ENCODE measurements at regions not wholly inside any gene's neighbourhood (a gene's known extent, or its start where the extent isn't known, plus 50 kb on each side); places are given as distances from the start of the nearest gene placed in this dataset.
A peak's percentile ranks its signal among the peaks of the same experiment; 100 is the strongest.

GRCh38 chr9:27747450-27747849 lies 174.2 kb upstream of the C9orf72 start:
- Histone ChIP-seq H3K36me3 (ENCODE audit: insufficient read depth, low read length) (no peaks in the 10 kb centered on the region), H3K9me3 (ENCODE audit: control insufficient read depth, insufficient read depth, low read length) (no peaks in the 10 kb centered on the region), H3K9ac (ENCODE audit: low read depth, low read length) (no peak overlapping the region), H3K4me1 (ENCODE audit: insufficient read depth, low read length) (peaks cover 45% of the 10 kb centered on the region)

- H3K4me1 ChIP-seq (ENCODE audit: insufficient read depth, low read length) = peaks cover 45% of the 10 kb centered on the region
- H3K9me3 ChIP-seq (ENCODE audit: control insufficient read depth, insufficient read depth, low read length) = no peaks in the 10 kb centered on the region
- no peaks in the 10 kb centered on the region for H3K36me3 ChIP-seq (ENCODE audit: insufficient read depth, low read length)
- no peak overlapping the region for H3K9ac ChIP-seq (ENCODE audit: low read depth, low read length)
These were observed 176.6 kb upstream of the C9orf72 start for GRCh38 chr9:27749838-27750237.

- Histone ChIP-seq H3K9me3 (ENCODE audit: control insufficient read depth, insufficient read depth, low read length) (no peaks in the 10 kb centered on the region), H3K9ac (ENCODE audit: low read depth, low read length) (no peak overlapping the region), H3K4me1 (ENCODE audit: insufficient read depth, low read length) (peaks cover 45% of the 10 kb centered on the region), H3K36me3 (ENCODE audit: insufficient read depth, low read length) (no peaks in the 10 kb centered on the region)
These were observed 177.3 kb upstream of the C9orf72 start for GRCh38 chr9:27750566-27750965.

GRCh38 chr9:27752069-27752468 lies 178.8 kb upstream of the C9orf72 start:
- H3K36me3 ChIP-seq (ENCODE audit: insufficient read depth, low read length) = no peaks in the 10 kb centered on the region
- no peaks in the 10 kb centered on the region for H3K9me3 ChIP-seq (ENCODE audit: control insufficient read depth, insufficient read depth, low read length)
- peaks cover 43% of the 10 kb centered on the region for H3K4me1 ChIP-seq (ENCODE audit: insufficient read depth, low read length)
- H3K9ac ChIP-seq (ENCODE audit: low read depth, low read length) = no peak overlapping the region

GRCh38 chr9:27755846-27756245 lies 182.6 kb upstream of the C9orf72 start:
- no peak overlapping the region for H3K9ac ChIP-seq (ENCODE audit: low read depth, low read length)
- peaks cover 19% of the 10 kb centered on the region; the same call in 1 of the 2 replicates for H3K4me1 ChIP-seq (ENCODE audit: insufficient read depth, low read length)
- no peaks in the 10 kb centered on the region for H3K36me3 ChIP-seq (ENCODE audit: insufficient read depth, low read length)
- no peaks in the 10 kb centered on the region for H3K9me3 ChIP-seq (ENCODE audit: control insufficient read depth, insufficient read depth, low read length)

GRCh38 chr9:27756418-27756817 lies 183.1 kb upstream of the C9orf72 start:
- no peaks in the 10 kb centered on the region for H3K36me3 ChIP-seq (ENCODE audit: insufficient read depth, low read length)
- H3K9me3 ChIP-seq (ENCODE audit: control insufficient read depth, insufficient read depth, low read length) = no peaks in the 10 kb centered on the region
- no peak overlapping the region for H3K9ac ChIP-seq (ENCODE audit: low read depth, low read length)
- peaks cover 16% of the 10 kb centered on the region; the same call in 1 of the 2 replicates for H3K4me1 ChIP-seq (ENCODE audit: insufficient read depth, low read length)

GRCh38 chr9:27763831-27764230 lies 190.6 kb upstream of the C9orf72 start:
- Histone ChIP-seq H3K9ac (ENCODE audit: low read depth, low read length) (no peak overlapping the region), H3K9me3 (ENCODE audit: control insufficient read depth, insufficient read depth, low read length) (peaks cover 3% of the 10 kb centered on the region; the same call in 1 of the 2 replicates)

GRCh38 chr9:27765266-27766072 lies 192.2 kb upstream of the C9orf72 start:
- Histone ChIP-seq H3K9me3 (ENCODE audit: control insufficient read depth, insufficient read depth, low read length) (peaks cover 3% of the 10 kb centered on the region; the same call in 1 of the 2 replicates), H3K4me1 (ENCODE audit: insufficient read depth, low read length) (peaks cover 9% of the 10 kb centered on the region), H3K9ac (ENCODE audit: low read depth, low read length) (no peak overlapping the region), H3K36me3 (ENCODE audit: insufficient read depth, low read length) (no peaks in the 10 kb centered on the region)

More at GRCh38 chr9:27763831-27764230, 190.6 kb upstream of the C9orf72 start:
- Histone ChIP-seq H3K36me3 (ENCODE audit: insufficient read depth, low read length) (no peaks in the 10 kb centered on the region), H3K4me1 (ENCODE audit: insufficient read depth, low read length) (peaks cover 10% of the 10 kb centered on the region)

- H3K36me3 ChIP-seq (ENCODE audit: insufficient read depth, low read length) = no peaks in the 10 kb centered on the region
- peaks cover 15% of the 10 kb centered on the region for H3K4me1 ChIP-seq (ENCODE audit: insufficient read depth, low read length)
- no peak overlapping the region for H3K9ac ChIP-seq (ENCODE audit: low read depth, low read length)
- H3K9me3 ChIP-seq (ENCODE audit: control insufficient read depth, insufficient read depth, low read length) = peaks cover 3% of the 10 kb centered on the region; the same call in 1 of the 2 replicates
These were observed 193.0 kb upstream of the C9orf72 start for GRCh38 chr9:27766073-27766835.

GRCh38 chr9:27768781-27769180 lies 195.5 kb upstream of the C9orf72 start:
- peaks cover 3% of the 10 kb centered on the region; the same call in 1 of the 2 replicates for H3K9me3 ChIP-seq (ENCODE audit: control insufficient read depth, insufficient read depth, low read length)
- H3K9ac ChIP-seq (ENCODE audit: low read depth, low read length) = no peak overlapping the region
- no peaks in the 10 kb centered on the region for H3K36me3 ChIP-seq (ENCODE audit: insufficient read depth, low read length)
- H3K4me1 ChIP-seq (ENCODE audit: insufficient read depth, low read length) = peaks cover 32% of the 10 kb centered on the region

- Histone ChIP-seq H3K4me1 (ENCODE audit: insufficient read depth, low read length) (peaks cover 26% of the 10 kb centered on the region), H3K9me3 (ENCODE audit: control insufficient read depth, insufficient read depth, low read length) (no peaks in the 10 kb centered on the region), H3K9ac (ENCODE audit: low read depth, low read length) (no peak overlapping the region), H3K36me3 (ENCODE audit: insufficient read depth, low read length) (no peaks in the 10 kb centered on the region)
These were observed 197.3 kb upstream of the C9orf72 start for GRCh38 chr9:27770541-27770940.

- no peaks in the 10 kb centered on the region for H3K9me3 ChIP-seq (ENCODE audit: control insufficient read depth, insufficient read depth, low read length)
- H3K4me1 ChIP-seq (ENCODE audit: insufficient read depth, low read length) = peaks cover 23% of the 10 kb centered on the region
- no peaks in the 10 kb centered on the region; the same call in 1 of the 2 replicates for H3K36me3 ChIP-seq (ENCODE audit: insufficient read depth, low read length)
- H3K9ac ChIP-seq (ENCODE audit: low read depth, low read length) = peak overlapping the region; percentile 25; the same call in 1 of the 2 replicates
These were observed 198.7 kb upstream of the C9orf72 start for GRCh38 chr9:27771803-27772545.

- no peaks in the 10 kb centered on the region for H3K36me3 ChIP-seq (ENCODE audit: insufficient read depth, low read length)
- H3K9me3 ChIP-seq (ENCODE audit: control insufficient read depth, insufficient read depth, low read length) = peaks cover 5% of the 10 kb centered on the region
- H3K4me1 ChIP-seq (ENCODE audit: insufficient read depth, low read length) = no peaks in the 10 kb centered on the region
- H3K9ac ChIP-seq (ENCODE audit: low read depth, low read length) = no peak overlapping the region
These were observed 211.8 kb upstream of the C9orf72 start for GRCh38 chr9:27784847-27785713.
